GM12891 (cell line): ENCODE measurements at regions not wholly inside any gene's neighbourhood (a gene's known extent, or its start where the extent isn't known, plus 50 kb on each side); places are given as distances from the start of the nearest gene placed in this dataset.

Source experiments
- POLR2A ChIP-seq: IDR thresholded peaks from 2 replicates; pipeline ENCODE4 v1.6.1; 2011; ENCODE audit warnings: low read depth, low read length, control low read depth
- POLR2AphosphoS5 ChIP-seq: IDR thresholded peaks from 2 replicates; pipeline ENCODE4 v1.6.1; 2011; ENCODE audit warnings: low read depth, low read length, control low read depth
- POU2F2 ChIP-seq: IDR thresholded peaks from 2 replicates; pipeline ENCODE4 v1.6.1; 2011; ENCODE audit warnings: low read depth, mild to moderate bottlenecking, control low read depth, low read length, moderate library complexity
- SPI1 ChIP-seq: IDR thresholded peaks from 2 replicates; pipeline ENCODE4 v1.6.1; 2011; ENCODE audit warnings: low read depth, low read length, control low read depth
- TAF1 ChIP-seq: IDR thresholded peaks from 2 replicates; pipeline ENCODE4 v1.6.1; 2011; ENCODE audit warnings: low read depth, low read length, control low read depth

- TF ChIP-seq POLR2A (no peak), TAF1 (no peak), POLR2AphosphoS5 (no peak), SPI1 (no peak), POU2F2 (no peak)
Observed at GRCh38 chr3:64410226-64410625, 185.0 kb upstream of the PRICKLE2 start.
